Endothelial cell of umbilical vein (primary cell): ENCODE measurements at regions not wholly inside any gene's neighbourhood (a gene's known extent, or its start where the extent isn't known, plus 50 kb on each side); places are given as distances from the start of the nearest gene placed in this dataset.

Experiments
- BruUV-seq: library from RNA; stranded (reverse); fragments of 400-500 nt; replicated peaks from 2 replicates; lab custom pipeline; 2021; lab: Mats Ljungman, UMichigan
- CTCF ChIA-PET: fragments of 300-600, 350-600 bp; sonication (Branson Sonifier 250); formaldehyde crosslinking; loops from one replicate; lab custom pipeline; 2021; ENCODE audit warnings: antibody characterized with exemption, inconsistent platforms; lab: Charles Lee
- POLR2A ChIA-PET: fragments of 300-600, 350-600 bp; sonication (Branson Sonifier 250); formaldehyde crosslinking; loops from one replicate; lab custom pipeline; 2021; ENCODE audit warnings: antibody characterized with exemption, inconsistent platforms; lab: Charles Lee
- DNase-seq: peaks from one replicate; pipeline ENCODE4 v3.0.0-alpha.2; 2011; ENCODE audit warnings: low read depth, low spot score
- FAIRE-seq: peaks from 2 replicates; lab custom pipeline; 2011; peaks lifted over from hg19 to GRCh38; lab: Jason Lieb, UNC
- H2AFZ ChIP-seq: 2 replicates; pipeline ENCODE4 v1.6.0; 2012; ENCODE audit warnings: low read depth, low read length, control low read depth, inconsistent platforms
- H3K27ac ChIP-seq: 2 replicates; pipeline ENCODE4 v1.5.1; 2011; ENCODE audit warnings: low read depth, mild to moderate bottlenecking, control low read depth, low read length, moderate library complexity; ENCODE audit not compliant: insufficient read depth
- H3K27me3 ChIP-seq, 2 experiments: 2 replicates each; pipeline versions ENCODE4 v1.6.0 to v1.6.1; 2011; ENCODE audit warnings: low read length in 2 of 2, mixed read lengths in 1 of 2; ENCODE audit not compliant: control insufficient read depth in 2 of 2, insufficient read depth in 2 of 2
- H3K36me3 ChIP-seq, 2 experiments: 2 replicates in 1 of 2; 3 replicates in 1 of 2; pipeline ENCODE4 v1.5.1; 2011; ENCODE audit warnings: low read length in 2 of 2, mild to moderate bottlenecking in 1 of 2, moderate library complexity in 1 of 2; ENCODE audit not compliant: control insufficient read depth in 2 of 2, insufficient read depth in 2 of 2; ENCODE audit errors: extremely low read depth in 1 of 2
- H3K4me1 ChIP-seq: 3 replicates; pipeline ENCODE4 v1.5.1; 2011; ENCODE audit warnings: mild to moderate bottlenecking, low read length; ENCODE audit not compliant: control insufficient read depth, insufficient read depth; ENCODE audit errors: extremely low read depth
- H3K4me2 ChIP-seq: 2 replicates; pipeline ENCODE4 v1.6.1; 2011; ENCODE audit warnings: low read length, control low read depth, mixed read lengths; ENCODE audit not compliant: insufficient read depth
- H3K4me3 ChIP-seq, 3 experiments: fragments of 200-600 bp in 1 of 3; sonication (generic), shearing (Covaris generic) in 1 of 3; replicated peaks in 1 of 3; 2 replicates each; pipeline ENCODE4 v1.5.1; 2011 to 2016; ENCODE audit warnings: control low read depth in 3 of 3, low read length in 3 of 3, mild to moderate bottlenecking in 2 of 3, inconsistent platforms in 1 of 3, low read depth in 1 of 3, moderate library complexity in 1 of 3; ENCODE audit not compliant: insufficient read depth in 1 of 3
- H3K79me2 ChIP-seq: 2 replicates; pipeline ENCODE4 v1.6.0; 2012; ENCODE audit warnings: low read length, inconsistent platforms; ENCODE audit not compliant: control insufficient read depth, insufficient read depth
- H3K9ac ChIP-seq: replicated peaks from 2 replicates; pipeline ENCODE3; 2011; ENCODE audit warnings: low read length, control low read depth; ENCODE audit not compliant: insufficient read depth; ENCODE audit errors: extremely low read depth
- H3K9me1 ChIP-seq: replicated peaks from 3 replicates; pipeline ENCODE4 v1.6.0; 2011; ENCODE audit warnings: mild to moderate bottlenecking, low read length; ENCODE audit not compliant: control insufficient read depth, insufficient read depth; ENCODE audit errors: extremely low read depth
- H3K9me3 ChIP-seq: replicated peaks from 2 replicates; pipeline ENCODE4 v1.5.1; 2012; ENCODE audit warnings: low read length, inconsistent platforms; ENCODE audit not compliant: control insufficient read depth, insufficient read depth
- H4K20me1 ChIP-seq: replicated peaks from 2 replicates; pipeline ENCODE3; 2011; ENCODE audit warnings: mild to moderate bottlenecking, low read length; ENCODE audit not compliant: control insufficient read depth, insufficient read depth; ENCODE audit errors: extremely low read depth
- EZH2 ChIP-seq: IDR thresholded peaks from 2 replicates; pipeline ENCODE4 v1.6.1; 2012; ENCODE audit warnings: borderline replicate concordance, low read depth, mild to moderate bottlenecking, moderate library complexity, low read length, inconsistent platforms; ENCODE audit not compliant: severe bottlenecking
- GATA2 ChIP-seq: IDR thresholded peaks from 2 replicates; pipeline ENCODE4 v1.7.0; 2011; ENCODE audit warnings: low read depth, mild to moderate bottlenecking, moderate library complexity, mixed read lengths, low read length; ENCODE audit not compliant: insufficient read length, insufficient read depth
- JUN ChIP-seq: IDR thresholded peaks from 2 replicates; pipeline ENCODE4 v1.6.1; 2011; ENCODE audit warnings: borderline replicate concordance, low read depth; ENCODE audit not compliant: insufficient read length, insufficient read depth
- MAX ChIP-seq: IDR thresholded peaks from 2 replicates; pipeline ENCODE4 v1.6.1; 2011; ENCODE audit not compliant: insufficient read depth, insufficient read length
- MYC ChIP-seq: IDR thresholded peaks from one replicate; pipeline ENCODE4 v1.6.1; 2011; ENCODE audit warnings: mild to moderate bottlenecking, low read depth, low read length
- POLR2AphosphoS5 ChIP-seq: IDR thresholded peaks from 2 replicates; pipeline ENCODE4 v1.6.1; 2012; ENCODE audit warnings: low read depth, mild to moderate bottlenecking, control low read depth, low read length, moderate library complexity; ENCODE audit not compliant: insufficient read depth
- dilution Hi-C: fragments of 300-500 bp; cut with MboI; formaldehyde crosslinking; loops from one replicate; pipeline ENCODE4 v1.15.0; 2019; ENCODE audit warnings: low sequenced_read_pairs; ENCODE audit not compliant: extremely low pct_ligation_motif_present
- intact Hi-C: fragments of 100-400 bp; cut with micrococcal nuclease; formaldehyde crosslinking; loops from one replicate; pipeline ENCODE4 v1.10.0; 2022

- H3K4me2 ChIP-seq: no peak overlapping the region
- TF ChIP-seq JUN: no peak
- TF ChIP-seq MYC: no peak
- POLR2A ChIA-PET: no interaction called here
- no peaks in the 10 kb centered on the region for H3K27me3 ChIP-seq
- dilution Hi-C loops: no loop called here
- no peaks in the 10 kb centered on the region for H4K20me1 ChIP-seq
- H3K27ac ChIP-seq: no peak overlapping the region
- H3K9me3 ChIP-seq: no peaks in the 10 kb centered on the region
- H3K9me1 ChIP-seq: no peaks in the 10 kb centered on the region
- H2AFZ ChIP-seq: no peak overlapping the region
- CTCF ChIA-PET: no interaction called here
- H3K36me3 ChIP-seq: no peaks in the 10 kb centered on the region
- no peaks in the 10 kb centered on the region for H3K4me1 ChIP-seq
- BruUV-seq: no TSS peak
- intact Hi-C loops: loop anchor here (5.0 kb wide), 1 partner anchor 1048 kb away; no protein-coding TSS in a partner anchor
- no peak overlapping the region for H3K9ac ChIP-seq
- no peak for FAIRE-seq
- H3K79me2 ChIP-seq: no peaks in the 10 kb centered on the region
- no peak for DNase-seq
- no peak overlapping the region for H3K4me3 ChIP-seq
Measured at GRCh38 chr7:47024991-47025390, 556.9 kb downstream of the TNS3 start.

DNA sequence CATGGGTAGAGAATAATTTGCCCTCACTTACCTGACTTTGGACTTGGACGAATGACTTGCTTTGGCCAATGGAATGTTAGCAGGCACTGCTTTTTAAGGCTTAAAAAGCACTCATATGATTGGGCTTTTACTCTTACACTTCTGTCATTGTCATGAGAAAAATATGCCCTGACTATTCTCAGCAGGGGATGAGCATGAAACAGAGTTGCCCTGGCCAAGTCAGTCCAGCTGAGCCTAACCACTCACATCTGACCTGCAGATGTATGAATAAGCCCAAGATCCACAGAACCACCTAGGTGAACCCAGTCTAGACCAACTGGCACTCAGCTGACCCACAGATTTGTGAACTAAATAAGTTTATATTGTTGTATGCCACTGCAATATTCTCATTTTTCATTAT lies 573.5 kb downstream of the TNS3 start:
- H3K4me1 ChIP-seq: no peaks in the 10 kb centered on the region
- no TSS peak for BruUV-seq
- no peak overlapping the region for H3K27ac ChIP-seq
- H3K4me2 ChIP-seq: no peak overlapping the region
- DNase-seq: no peak
- no peaks in the 10 kb centered on the region for H3K27me3 ChIP-seq
- no peaks in the 10 kb centered on the region for H3K9me1 ChIP-seq
- no peak for FAIRE-seq
- dilution Hi-C loops (no loop called here), intact Hi-C loops (no loop called here)
- H2AFZ ChIP-seq: no peak overlapping the region
- TF ChIP-seq GATA2 (no peak), POLR2AphosphoS5 (no peak), EZH2 (no peak), JUN (no peak), MAX (no peak), MYC (no peak)
- POLR2A ChIA-PET: no interaction called here
- no peak overlapping the region for H3K4me3 ChIP-seq
- no peaks in the 10 kb centered on the region for H4K20me1 ChIP-seq
- H3K9me3 ChIP-seq: no peaks in the 10 kb centered on the region
- no peaks in the 10 kb centered on the region for H3K79me2 ChIP-seq
- CTCF ChIA-PET: no interaction called here
- H3K36me3 ChIP-seq: no peaks in the 10 kb centered on the region
- H3K9ac ChIP-seq: no peak overlapping the region
